GM12891 (cell line): ENCODE measurements at regions not wholly inside any gene's neighbourhood (a gene's known extent, or its start where the extent isn't known, plus 50 kb on each side); places are given as distances from the start of the nearest gene placed in this dataset.

Experiments
- PAX5 ChIP-seq: IDR thresholded peaks from 2 replicates; pipeline ENCODE4 v1.6.1; 2011; ENCODE audit warnings: low read length, moderate library complexity, mild to moderate bottlenecking; ENCODE audit not compliant: insufficient read depth, severe bottlenecking
- POLR2A ChIP-seq: IDR thresholded peaks from 2 replicates; pipeline ENCODE4 v1.6.1; 2011; ENCODE audit warnings: low read depth, low read length, control low read depth
- POLR2AphosphoS5 ChIP-seq: IDR thresholded peaks from 2 replicates; pipeline ENCODE4 v1.6.1; 2011; ENCODE audit warnings: low read depth, low read length, control low read depth
- POU2F2 ChIP-seq: IDR thresholded peaks from 2 replicates; pipeline ENCODE4 v1.6.1; 2011; ENCODE audit warnings: low read depth, mild to moderate bottlenecking, control low read depth, low read length, moderate library complexity
- SPI1 ChIP-seq: IDR thresholded peaks from 2 replicates; pipeline ENCODE4 v1.6.1; 2011; ENCODE audit warnings: low read depth, low read length, control low read depth
- TAF1 ChIP-seq: IDR thresholded peaks from 2 replicates; pipeline ENCODE4 v1.6.1; 2011; ENCODE audit warnings: low read depth, low read length, control low read depth

GRCh38 chr5:119808024-119808423, 178.7 kb downstream of the FAM170A start:
- no peak for TF ChIP-seq POLR2AphosphoS5
- TF ChIP-seq POLR2A, result no peak
- TF ChIP-seq TAF1, result no peak
- no peak for TF ChIP-seq SPI1
- no peak for TF ChIP-seq PAX5
- TF ChIP-seq POU2F2, result no peak
